ENCODE measurements at regions not wholly inside any gene's neighbourhood (a gene's known extent, or its start where the extent isn't known, plus 50 kb on each side); places are given as distances from the start of the nearest gene placed in this dataset.
"Not testable (repeated sequence)": the region's sequence is repeated elsewhere in the genome, so short reads cannot be mapped to it uniquely, and the experiment has no call there.

GRCh38 chr6:134816300-134816699 is 133.6 kb downstream of the ALDH8A1 start:
- H3K27ac ChIP-seq, result no peak overlapping the region
- TF ChIP-seq ZFX (IDR thresholded peaks at IDR 0.05), result no peak
- TF ChIP-seq CTCF (conservative IDR thresholded peaks at IDR 0.05), result no peak

DNA sequence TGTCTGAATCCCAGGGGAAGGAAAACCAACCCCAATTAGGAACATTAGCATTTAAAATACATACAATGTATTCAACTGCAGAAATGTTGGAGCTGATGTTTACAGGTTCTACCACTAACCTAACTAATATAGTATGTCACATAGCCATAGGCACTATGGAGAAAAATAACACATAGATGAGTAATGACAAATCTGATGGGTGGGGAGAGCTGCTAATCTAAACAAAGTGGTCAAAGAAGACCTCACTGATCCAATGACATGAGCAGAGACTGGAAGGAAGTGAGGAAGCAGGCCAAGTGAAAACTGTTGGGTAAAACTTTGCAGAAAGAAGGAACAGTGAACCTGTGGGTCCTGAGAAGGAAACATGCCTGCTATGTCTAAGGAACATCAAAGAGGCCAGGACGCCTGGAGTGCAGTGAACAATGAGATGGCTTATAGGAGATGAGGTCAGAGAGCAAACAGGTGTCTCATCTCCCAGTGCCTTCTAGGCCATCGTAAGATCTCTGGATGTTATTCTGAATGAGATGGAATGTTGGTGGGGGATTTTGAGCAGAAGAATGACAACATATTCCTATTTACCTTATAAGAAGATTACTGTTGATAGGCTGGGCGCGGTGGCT is 135.7 kb downstream of the ALDH8A1 start:
- TF ChIP-seq CTCF (conservative IDR thresholded peaks at IDR 0.05), result no peak
- TF ChIP-seq ZFX (IDR thresholded peaks at IDR 0.05), result no peak
- H3K27ac ChIP-seq, result no peak overlapping the region

- no peak for TF ChIP-seq ZFX (IDR thresholded peaks at IDR 0.05)
- TF ChIP-seq CTCF (conservative IDR thresholded peaks at IDR 0.05), result no peak
- H3K27ac ChIP-seq, result no peak overlapping the region
Observed at GRCh38 chr6:134813146-134813545, 136.8 kb downstream of the ALDH8A1 start.

DNA sequence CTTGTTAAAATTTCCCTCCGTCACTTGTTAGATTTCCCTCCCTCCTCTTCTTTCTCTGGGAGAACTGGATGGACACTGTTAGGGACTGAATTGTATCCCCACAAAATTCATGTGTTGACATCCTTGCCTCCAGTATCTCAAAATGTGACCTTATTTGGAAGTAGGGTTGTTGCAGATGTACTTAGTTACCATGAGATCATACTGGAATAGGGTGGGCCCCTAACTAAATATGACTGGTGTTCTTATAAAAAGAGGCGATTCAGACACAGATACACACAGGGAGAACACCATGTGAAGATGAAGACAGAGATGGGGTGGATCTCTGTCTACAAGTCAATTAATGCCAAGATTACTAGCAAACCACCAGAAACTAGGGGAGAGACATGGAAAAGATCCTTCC is 139.5 kb downstream of the ALDH8A1 start:
- TF ChIP-seq ZFX (IDR thresholded peaks at IDR 0.05), result no peak
- no peak for TF ChIP-seq CTCF (conservative IDR thresholded peaks at IDR 0.05)
- no peak overlapping the region for H3K27ac ChIP-seq

- no peak overlapping the region for H3K27ac ChIP-seq
Observed at GRCh38 chr6:134809130-134809529, 140.8 kb downstream of the ALDH8A1 start.

GRCh38 chr6:134806180-134806798 is 143.6 kb downstream of the ALDH8A1 start:
- no peak overlapping the region for H3K27ac ChIP-seq
- no peak for TF ChIP-seq CTCF (conservative IDR thresholded peaks at IDR 0.05)
- no peak for TF ChIP-seq ZFX (IDR thresholded peaks at IDR 0.05)

More at GRCh38 chr6:134809130-134809529, 140.8 kb downstream of the ALDH8A1 start:
- no peak for TF ChIP-seq CTCF (conservative IDR thresholded peaks at IDR 0.05)
- no peak for TF ChIP-seq ZFX (IDR thresholded peaks at IDR 0.05)

DNA sequence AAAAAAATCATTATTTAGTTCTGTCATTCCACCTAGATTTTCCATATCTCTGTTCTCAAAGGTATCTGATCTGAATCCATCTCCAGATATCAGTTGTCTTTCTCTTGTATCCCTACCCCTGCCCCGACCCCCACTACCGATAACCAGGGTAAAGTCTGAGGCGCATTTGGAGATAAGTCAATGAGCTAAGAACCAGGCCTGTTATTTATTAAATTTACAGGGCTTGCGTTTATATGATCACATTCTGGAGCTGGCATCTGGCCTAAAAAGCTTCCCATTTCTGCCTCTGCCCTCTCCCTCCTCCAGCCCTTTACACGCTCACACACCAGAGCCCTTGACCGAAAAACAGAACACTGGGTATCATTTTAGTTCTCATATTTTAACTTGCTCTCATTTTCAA is 144.7 kb downstream of the ALDH8A1 start:
- TF ChIP-seq ZFX (IDR thresholded peaks at IDR 0.05) (no peak), CTCF (conservative IDR thresholded peaks at IDR 0.05) (no peak)
- H3K27ac ChIP-seq, result no peak overlapping the region

DNA sequence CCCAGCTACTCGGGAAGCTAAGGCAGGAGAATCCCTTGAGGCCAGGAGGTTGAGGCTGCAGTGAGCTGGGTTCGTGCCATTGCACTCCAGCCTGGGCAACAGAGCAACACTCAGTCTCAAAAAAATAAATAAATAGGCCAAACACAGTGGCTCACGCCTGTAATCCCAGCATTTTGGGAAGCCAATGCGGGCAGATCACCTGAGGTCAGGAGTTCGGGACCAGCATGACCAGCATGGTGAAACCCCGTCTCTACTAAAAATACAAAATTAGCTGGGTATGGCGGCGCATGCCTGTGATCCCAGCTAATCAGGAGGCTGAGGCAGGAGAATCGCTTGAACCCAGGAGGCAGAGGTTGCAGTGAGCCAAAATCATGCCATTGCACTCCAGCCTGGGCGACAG is 145.6 kb downstream of the ALDH8A1 start:
- H3K27ac ChIP-seq, result not testable (repeated sequence)
